ENCODE measurements at regions not wholly inside any gene's neighbourhood (a gene's known extent, or its start where the extent isn't known, plus 50 kb on each side); places are given as distances from the start of the nearest gene placed in this dataset.
"Not testable (repeated sequence)": the region's sequence is repeated elsewhere in the genome, so short reads cannot be mapped to it uniquely, and the experiment has no call there.

- H3K27me3 ChIP-seq (ENCODE audit: insufficient read depth, insufficient read length): no peaks in the 10 kb centered on the region
- H3K36me3 ChIP-seq (ENCODE audit: insufficient read depth, insufficient read length, low read length): no peaks in the 10 kb centered on the region
- H3K9me3 ChIP-seq (ENCODE audit: insufficient read depth, low read length): no peaks in the 10 kb centered on the region
- TF ChIP-seq YY1 (IDR thresholded peaks at IDR 0.05; ENCODE audit: insufficient read depth, insufficient read length) (no peak), ZNF274 (IDR thresholded peaks at IDR 0.05; ENCODE audit: low read depth, low read length) (no peak), SUZ12 (IDR thresholded peaks at IDR 0.05; ENCODE audit: extremely low read depth, insufficient read depth, insufficient read length) (no peak)
- DNase-seq (ENCODE audit: low read depth, low spot score): no peak
- no peak overlapping the region for H3K9ac ChIP-seq (ENCODE audit: insufficient read length, low read depth)
- no peak overlapping the region for H3K4me3 ChIP-seq (ENCODE audit: insufficient read length, low read depth)
- peaks cover under 1% of the 10 kb centered on the region for H3K4me1 ChIP-seq (ENCODE audit: insufficient read depth, insufficient read length)
Observed at GRCh38 chr15:94858920-94859319, 627.6 kb downstream of the MCTP2 start.

GRCh38 chr15:94864600-94864999 is 633.2 kb downstream of the MCTP2 start:
- no peak for DNase-seq (ENCODE audit: low read depth, low spot score)
- no peaks in the 10 kb centered on the region for H3K27me3 ChIP-seq (ENCODE audit: insufficient read depth, insufficient read length)
- H3K9me3 ChIP-seq (ENCODE audit: insufficient read depth, low read length): no peaks in the 10 kb centered on the region
- TF ChIP-seq ZNF274 (IDR thresholded peaks at IDR 0.05; ENCODE audit: low read depth, low read length) (no peak), YY1 (IDR thresholded peaks at IDR 0.05; ENCODE audit: insufficient read depth, insufficient read length) (no peak), SUZ12 (IDR thresholded peaks at IDR 0.05; ENCODE audit: extremely low read depth, insufficient read depth, insufficient read length) (no peak)
- H3K9ac ChIP-seq (ENCODE audit: insufficient read length, low read depth): no peak overlapping the region
- H3K4me3 ChIP-seq (ENCODE audit: insufficient read length, low read depth): no peak overlapping the region
- no peaks in the 10 kb centered on the region for H3K4me1 ChIP-seq (ENCODE audit: insufficient read depth, insufficient read length)
- H3K36me3 ChIP-seq (ENCODE audit: insufficient read depth, insufficient read length, low read length): no peaks in the 10 kb centered on the region

- not testable (repeated sequence) for H3K36me3 ChIP-seq (ENCODE audit: insufficient read depth, insufficient read length, low read length); H3K9me3 ChIP-seq (ENCODE audit: insufficient read depth, low read length); DNase-seq (ENCODE audit: low read depth, low spot score); H3K27me3 ChIP-seq (ENCODE audit: insufficient read depth, insufficient read length); H3K9ac ChIP-seq (ENCODE audit: insufficient read length, low read depth); H3K4me3 ChIP-seq (ENCODE audit: insufficient read length, low read depth); H3K4me1 ChIP-seq (ENCODE audit: insufficient read depth, insufficient read length)
Observed at GRCh38 chr15:94868265-94868664, 636.9 kb downstream of the MCTP2 start.

- Histone ChIP-seq H3K9me3 (ENCODE audit: insufficient read depth, low read length) (peaks cover 6% of the 10 kb centered on the region; the same call in 1 of the 2 replicates), H3K27me3 (ENCODE audit: insufficient read depth, insufficient read length) (no peaks in the 10 kb centered on the region), H3K4me1 (ENCODE audit: insufficient read depth, insufficient read length) (no peaks in the 10 kb centered on the region), H3K36me3 (ENCODE audit: insufficient read depth, insufficient read length, low read length) (no peaks in the 10 kb centered on the region), H3K9ac (ENCODE audit: insufficient read length, low read depth) (no peak overlapping the region), H3K4me3 (ENCODE audit: insufficient read length, low read depth) (no peak overlapping the region)
- DNase-seq (ENCODE audit: low read depth, low spot score): no peak
- TF ChIP-seq ZNF274 (IDR thresholded peaks at IDR 0.05; ENCODE audit: low read depth, low read length) (no peak), SUZ12 (IDR thresholded peaks at IDR 0.05; ENCODE audit: extremely low read depth, insufficient read depth, insufficient read length) (no peak), YY1 (IDR thresholded peaks at IDR 0.05; ENCODE audit: insufficient read depth, insufficient read length) (no peak)
Observed at GRCh38 chr15:94875550-94875949, 644.2 kb downstream of the MCTP2 start.

- H3K4me1 ChIP-seq (ENCODE audit: insufficient read depth, insufficient read length): no peaks in the 10 kb centered on the region
- no peak overlapping the region for H3K4me3 ChIP-seq (ENCODE audit: insufficient read length, low read depth)
- H3K9me3 ChIP-seq (ENCODE audit: insufficient read depth, low read length): peaks cover 6% of the 10 kb centered on the region; the same call in 1 of the 2 replicates
- DNase-seq (ENCODE audit: low read depth, low spot score): no peak
- no peaks in the 10 kb centered on the region for H3K27me3 ChIP-seq (ENCODE audit: insufficient read depth, insufficient read length)
- TF ChIP-seq ZNF274 (IDR thresholded peaks at IDR 0.05; ENCODE audit: low read depth, low read length): no peak
- H3K36me3 ChIP-seq (ENCODE audit: insufficient read depth, insufficient read length, low read length): no peaks in the 10 kb centered on the region
- H3K9ac ChIP-seq (ENCODE audit: insufficient read length, low read depth): no peak overlapping the region
Observed at GRCh38 chr15:94877833-94878232, 646.5 kb downstream of the MCTP2 start.

- Histone ChIP-seq H3K36me3 (ENCODE audit: insufficient read depth, insufficient read length, low read length) (no peaks in the 10 kb centered on the region), H3K9ac (ENCODE audit: insufficient read length, low read depth) (no peak overlapping the region), H3K27me3 (ENCODE audit: insufficient read depth, insufficient read length) (no peaks in the 10 kb centered on the region), H3K4me1 (ENCODE audit: insufficient read depth, insufficient read length) (no peaks in the 10 kb centered on the region), H3K9me3 (ENCODE audit: insufficient read depth, low read length) (peaks cover 14% of the 10 kb centered on the region; the same call in 1 of the 2 replicates), H3K4me3 (ENCODE audit: insufficient read length, low read depth) (no peak overlapping the region)
- TF ChIP-seq SUZ12 (IDR thresholded peaks at IDR 0.05; ENCODE audit: extremely low read depth, insufficient read depth, insufficient read length): no peak
- TF ChIP-seq ZNF274 (IDR thresholded peaks at IDR 0.05; ENCODE audit: low read depth, low read length): no peak
- no peak for TF ChIP-seq YY1 (IDR thresholded peaks at IDR 0.05; ENCODE audit: insufficient read depth, insufficient read length)
- no peak for DNase-seq (ENCODE audit: low read depth, low spot score)
Observed at GRCh38 chr15:94882071-94882712, 650.8 kb downstream of the MCTP2 start.

- Histone ChIP-seq H3K27me3 (ENCODE audit: insufficient read depth, insufficient read length) (no peaks in the 10 kb centered on the region), H3K4me3 (ENCODE audit: insufficient read length, low read depth) (no peak overlapping the region), H3K9ac (ENCODE audit: insufficient read length, low read depth) (no peak overlapping the region), H3K4me1 (ENCODE audit: insufficient read depth, insufficient read length) (no peaks in the 10 kb centered on the region), H3K9me3 (ENCODE audit: insufficient read depth, low read length) (0 out of 2 replicates have a peak, but pooled peaks cover 9% of the 10 kb centered on the region), H3K36me3 (ENCODE audit: insufficient read depth, insufficient read length, low read length) (no peaks in the 10 kb centered on the region)
- TF ChIP-seq SUZ12 (IDR thresholded peaks at IDR 0.05; ENCODE audit: extremely low read depth, insufficient read depth, insufficient read length) (no peak), YY1 (IDR thresholded peaks at IDR 0.05; ENCODE audit: insufficient read depth, insufficient read length) (no peak), ZNF274 (IDR thresholded peaks at IDR 0.05; ENCODE audit: low read depth, low read length) (no peak)
- no peak for DNase-seq (ENCODE audit: low read depth, low spot score)
Observed at GRCh38 chr15:94887391-94887790, 656.0 kb downstream of the MCTP2 start.
